T-helper 2 cell treated with Interferon-gamma antibody and Interleukin-4, amounts not matched to agents 5 μg/mL and 100 μg/mL, for 36 hours (primary cell): ENCODE measurements at regions not wholly inside any gene's neighbourhood (a gene's known extent, or its start where the extent isn't known, plus 50 kb on each side); places are given as distances from the start of the nearest gene placed in this dataset.
"Not testable (repeated sequence)": the region's sequence is repeated elsewhere in the genome, so short reads cannot be mapped to it uniquely, and the experiment has no call there.

Experiments
- DNase-seq: peaks from one replicate; pipeline ENCODE4 v3.0.0; 2021; ENCODE audit warnings: low spot score
- H3K27ac Mint-ChIP-seq: one replicate; pipeline ENCODE4 v1.8.0; 2021; ENCODE audit warnings: mild to moderate bottlenecking, mixed read lengths
- H3K27me3 Mint-ChIP-seq: one replicate; pipeline ENCODE4 v1.8.0; 2021; ENCODE audit warnings: low read depth, mixed read lengths
- H3K36me3 Mint-ChIP-seq: one replicate; pipeline ENCODE4 v1.8.0; 2021; ENCODE audit warnings: low read depth, mixed read lengths
- H3K4me1 Mint-ChIP-seq: one replicate; pipeline ENCODE4 v1.8.0; 2021; ENCODE audit warnings: low read depth, mixed read lengths
- H3K4me3 Mint-ChIP-seq: one replicate; pipeline ENCODE4 v1.8.0; 2022; ENCODE audit warnings: mild to moderate bottlenecking, moderate library complexity, mixed read lengths
- H3K9me3 Mint-ChIP-seq: one replicate; pipeline ENCODE4 v1.8.0; 2021; ENCODE audit warnings: mixed read lengths

DNA sequence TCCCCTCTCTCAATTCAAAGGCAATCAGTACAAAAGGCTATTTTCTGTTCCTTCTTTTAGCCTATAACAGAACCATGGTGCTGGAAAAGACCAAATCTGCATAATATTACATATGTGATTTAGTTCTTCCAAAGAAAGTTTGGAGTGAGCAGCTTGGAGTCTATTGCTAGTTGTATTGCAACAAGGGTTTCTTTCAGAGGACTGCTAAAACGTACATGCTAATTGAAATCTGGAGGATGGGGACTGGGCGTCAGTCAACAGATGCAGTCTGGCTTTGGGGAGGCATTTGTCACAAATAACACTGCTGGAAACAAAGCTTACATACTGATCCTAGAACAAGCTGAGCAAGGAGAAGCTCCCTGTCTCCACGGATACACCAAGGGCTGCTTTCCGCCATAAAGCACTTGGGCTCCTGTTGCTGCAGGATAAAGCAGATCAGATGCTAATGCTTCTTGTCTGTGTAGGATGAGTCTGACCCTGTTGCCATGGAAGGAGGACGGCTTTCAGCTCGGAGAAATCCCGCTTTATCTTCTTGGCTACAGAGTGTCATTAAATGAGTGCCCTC, 883.5 kb downstream of the SORCS1 start:
- Mint-ChIP-seq H3K4me3 (no peak overlapping the region), H3K4me1 (no peaks in the 10 kb centered on the region), H3K27me3 (no peaks in the 10 kb centered on the region), H3K27ac (no peak overlapping the region), H3K36me3 (no peaks in the 10 kb centered on the region), H3K9me3 (peaks cover 5% of the 10 kb centered on the region)
- DNase-seq: no peak

DNA sequence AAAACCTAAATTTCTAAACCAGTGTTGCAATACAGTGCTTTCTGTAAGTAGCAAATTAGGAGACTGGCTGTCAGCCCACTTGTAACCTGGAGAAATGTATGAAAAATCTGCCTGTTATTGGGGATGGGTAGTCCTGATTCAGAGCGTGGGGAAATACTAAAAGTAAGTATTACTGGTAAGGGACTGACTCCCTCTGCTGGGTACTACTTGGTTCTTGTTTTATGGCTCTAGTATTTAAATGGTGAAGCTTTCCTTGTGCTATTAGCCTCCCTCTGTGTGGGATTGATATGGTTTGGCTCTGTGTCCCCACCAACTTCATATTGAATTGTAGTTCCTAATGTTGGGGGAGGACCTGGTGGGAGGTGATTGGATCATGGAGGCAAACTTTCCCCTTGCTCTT, 886.1 kb downstream of the SORCS1 start:
- Mint-ChIP-seq H3K27me3 (no peaks in the 10 kb centered on the region), H3K36me3 (no peaks in the 10 kb centered on the region), H3K27ac (no peak overlapping the region), H3K9me3 (no peaks in the 10 kb centered on the region), H3K4me1 (no peaks in the 10 kb centered on the region), H3K4me3 (no peak overlapping the region)
- no peak for DNase-seq

DNA sequence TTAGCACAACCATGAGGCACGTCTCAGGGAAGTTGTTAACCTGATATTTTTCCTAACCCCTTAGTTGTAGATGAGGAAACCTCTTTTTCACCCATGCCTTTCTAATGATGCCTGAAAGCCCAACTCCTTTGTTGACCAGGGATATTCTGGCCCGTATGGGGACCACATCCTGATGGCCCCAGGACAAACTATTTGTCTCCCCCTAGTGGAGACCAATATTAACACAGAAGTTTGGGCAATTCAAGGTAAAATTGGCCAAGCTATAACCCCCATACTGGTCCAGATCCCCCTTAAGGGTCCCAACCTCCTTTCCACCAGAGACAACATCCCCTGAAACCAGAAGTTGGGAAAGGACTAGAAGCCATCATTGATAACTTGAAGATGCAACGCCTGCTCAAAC, 893.3 kb downstream of the SORCS1 start:
- H3K36me3 Mint-ChIP-seq: no peaks in the 10 kb centered on the region
- no peak for DNase-seq
- H3K4me3 Mint-ChIP-seq: no peak overlapping the region
- no peaks in the 10 kb centered on the region for H3K4me1 Mint-ChIP-seq
- H3K9me3 Mint-ChIP-seq: peaks cover 4% of the 10 kb centered on the region
- H3K27ac Mint-ChIP-seq: no peak overlapping the region
- H3K27me3 Mint-ChIP-seq: no peaks in the 10 kb centered on the region

DNA sequence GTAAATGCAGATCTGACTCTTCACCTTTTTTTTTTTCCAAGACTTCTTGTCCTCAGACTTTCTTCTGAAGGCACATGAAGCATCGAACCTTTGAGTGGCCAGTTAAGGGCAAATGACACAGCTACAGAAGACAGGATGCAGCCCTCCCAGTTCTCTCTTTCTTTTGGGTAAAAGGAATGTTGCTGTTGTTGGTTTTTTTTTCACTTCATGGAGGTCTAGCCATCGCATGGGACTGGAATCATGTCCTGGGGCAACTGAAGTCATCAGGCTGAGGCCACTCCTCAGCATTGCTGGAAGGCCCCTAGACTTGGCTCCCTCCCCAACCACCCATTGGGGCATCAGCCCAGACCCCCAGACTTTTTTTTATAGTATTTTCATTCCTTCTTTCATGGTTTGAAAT, 896.5 kb downstream of the SORCS1 start:
- Mint-ChIP-seq H3K36me3 (no peaks in the 10 kb centered on the region), H3K9me3 (peaks cover 4% of the 10 kb centered on the region), H3K27me3 (no peaks in the 10 kb centered on the region), H3K4me1 (no peaks in the 10 kb centered on the region), H3K27ac (no peak overlapping the region), H3K4me3 (no peak overlapping the region)
- no peak for DNase-seq

DNA sequence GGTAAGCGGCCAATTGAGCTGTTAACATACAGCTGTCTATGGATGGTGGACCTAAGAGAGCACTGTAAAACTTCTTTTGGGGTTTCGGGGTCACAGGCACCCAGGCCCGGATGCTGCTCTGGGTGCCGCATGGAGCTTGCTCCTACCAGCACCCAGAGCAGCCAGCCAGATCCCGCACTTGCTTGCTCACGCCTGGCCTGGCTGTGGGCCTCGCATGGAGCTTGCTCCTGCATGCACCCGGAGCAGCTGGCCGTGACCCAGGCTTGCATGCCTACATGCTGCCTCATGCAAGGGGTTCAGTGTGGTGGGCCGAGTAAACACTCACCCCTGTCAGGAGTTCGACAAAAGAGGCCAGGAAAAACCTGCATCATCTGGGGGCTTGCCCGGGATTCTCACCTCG, 896.9 kb downstream of the SORCS1 start:
- no peak overlapping the region for H3K27ac Mint-ChIP-seq
- no peaks in the 10 kb centered on the region for H3K36me3 Mint-ChIP-seq
- H3K27me3 Mint-ChIP-seq: no peaks in the 10 kb centered on the region
- peaks cover 4% of the 10 kb centered on the region for H3K9me3 Mint-ChIP-seq
- no peak for DNase-seq
- no peak overlapping the region for H3K4me3 Mint-ChIP-seq
- H3K4me1 Mint-ChIP-seq: no peaks in the 10 kb centered on the region

DNA sequence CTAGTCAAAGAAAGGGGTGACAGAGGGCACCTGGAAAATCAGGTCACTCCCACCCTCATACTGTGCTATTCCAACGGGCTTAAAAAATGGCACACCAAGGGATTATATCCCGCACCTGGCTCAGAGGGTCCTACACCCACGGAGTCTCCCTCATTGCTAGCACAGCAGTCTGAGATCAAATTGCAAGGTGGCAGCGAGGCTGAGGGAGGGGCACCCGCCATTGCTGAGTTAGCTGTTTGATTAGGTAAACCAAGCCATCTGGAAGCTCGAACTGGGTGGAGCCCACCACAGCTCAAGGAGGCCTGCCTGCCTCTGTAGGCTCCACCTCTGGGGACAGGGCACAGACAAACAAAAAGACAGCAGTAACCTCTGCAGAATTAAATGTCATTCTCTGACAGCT, 907.1 kb downstream of the SORCS1 start:
- H3K4me3 Mint-ChIP-seq, H3K27ac Mint-ChIP-seq, H3K36me3 Mint-ChIP-seq, H3K9me3 Mint-ChIP-seq, H3K4me1 Mint-ChIP-seq, DNase-seq, H3K27me3 Mint-ChIP-seq: not testable (repeated sequence)

DNA sequence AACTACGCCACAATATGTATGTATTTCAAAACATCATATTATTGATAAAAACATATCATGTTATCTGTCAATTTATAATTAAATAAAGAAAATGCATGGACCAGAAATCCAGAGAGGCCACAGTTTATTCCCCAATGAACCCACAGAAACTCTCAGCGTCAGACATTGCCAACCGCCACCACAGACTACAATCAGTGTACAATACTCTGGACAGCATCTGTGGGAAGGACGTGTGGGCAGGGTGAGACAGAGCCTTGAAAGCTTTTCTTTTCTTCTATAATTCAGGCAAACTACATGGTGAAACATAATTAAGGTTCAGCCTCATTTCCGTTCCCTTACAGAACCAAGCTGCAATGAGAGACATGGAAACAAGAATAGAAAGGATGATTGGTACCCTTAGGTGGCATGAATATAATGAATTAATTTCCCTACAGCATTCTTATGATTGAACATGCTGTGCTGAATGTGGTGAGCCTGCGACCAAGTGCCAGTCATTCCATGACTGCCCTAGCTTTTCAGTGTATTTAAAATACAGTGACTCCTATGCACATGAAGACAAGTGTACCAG, 909.3 kb downstream of the SORCS1 start:
- DNase-seq: no peak
- no peaks in the 10 kb centered on the region for H3K36me3 Mint-ChIP-seq
- H3K9me3 Mint-ChIP-seq: peaks cover 5% of the 10 kb centered on the region
- H3K27ac Mint-ChIP-seq: no peak overlapping the region
- H3K4me3 Mint-ChIP-seq: no peak overlapping the region
- no peaks in the 10 kb centered on the region for H3K4me1 Mint-ChIP-seq
- no peaks in the 10 kb centered on the region for H3K27me3 Mint-ChIP-seq

DNA sequence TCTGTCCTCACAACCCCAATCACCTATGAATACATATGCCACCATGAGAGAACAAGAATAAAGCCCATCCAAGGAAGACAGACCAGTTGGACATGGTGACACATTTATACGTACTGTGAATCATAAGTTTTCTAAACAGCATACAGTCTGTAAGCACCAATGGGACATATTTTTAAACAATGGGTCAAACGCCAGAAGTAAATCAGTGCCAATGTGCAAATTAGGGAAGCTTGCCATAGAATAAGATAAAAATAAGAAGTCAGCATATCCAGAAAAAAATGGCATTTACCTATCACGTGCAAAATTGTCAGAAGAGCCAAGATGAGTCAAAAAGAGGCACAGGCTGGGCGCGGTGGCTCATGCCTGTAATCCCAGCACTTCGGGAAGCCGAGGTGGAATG, 910.4 kb downstream of the SORCS1 start:
- Mint-ChIP-seq H3K36me3 (no peaks in the 10 kb centered on the region), H3K4me1 (no peaks in the 10 kb centered on the region), H3K4me3 (no peak overlapping the region), H3K27ac (no peak overlapping the region), H3K27me3 (no peaks in the 10 kb centered on the region), H3K9me3 (no peaks in the 10 kb centered on the region)
- DNase-seq: no peak

DNA sequence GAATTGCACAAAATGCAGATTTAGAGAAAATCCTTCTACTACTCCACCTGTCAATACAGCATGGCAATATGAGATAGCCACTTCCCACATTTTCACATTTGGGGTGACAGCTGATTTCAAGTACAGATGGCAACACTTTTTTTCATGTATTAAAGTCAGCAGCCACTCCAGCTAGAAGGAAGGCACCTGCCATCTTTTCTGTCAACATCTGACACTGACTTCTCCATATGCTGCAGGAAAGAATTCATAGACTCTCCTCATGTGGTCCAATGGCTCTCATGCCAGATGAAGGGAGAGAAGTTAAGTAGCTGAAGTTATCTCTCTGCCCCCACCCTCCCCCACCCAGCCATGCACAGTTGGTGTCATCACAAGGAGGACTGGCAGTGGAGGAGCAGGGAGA, 912.0 kb downstream of the SORCS1 start:
- no peaks in the 10 kb centered on the region for H3K4me1 Mint-ChIP-seq
- H3K4me3 Mint-ChIP-seq: no peak overlapping the region
- no peak overlapping the region for H3K27ac Mint-ChIP-seq

DNA sequence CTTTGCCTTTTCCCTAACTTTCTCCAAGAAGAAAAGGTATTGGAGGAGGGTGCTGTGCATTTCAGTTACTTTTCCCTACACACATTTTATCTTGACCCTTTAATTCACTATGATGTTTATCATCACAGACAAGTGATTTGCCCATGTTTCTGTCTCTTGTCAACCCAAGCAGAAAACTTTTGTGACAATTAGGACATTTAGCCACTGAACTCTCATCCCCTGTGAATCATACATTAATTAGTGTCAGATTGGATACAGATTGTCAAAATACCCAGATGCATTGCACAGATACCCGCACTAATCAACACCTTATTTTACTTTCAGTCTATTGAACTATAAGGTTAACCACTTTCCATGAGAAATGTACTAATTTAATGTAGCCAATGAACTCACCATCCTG, 912.9 kb downstream of the SORCS1 start:
- no peak overlapping the region for H3K4me3 Mint-ChIP-seq
- DNase-seq: no peak
- no peak overlapping the region for H3K27ac Mint-ChIP-seq
- no peaks in the 10 kb centered on the region for H3K27me3 Mint-ChIP-seq
- no peaks in the 10 kb centered on the region for H3K9me3 Mint-ChIP-seq
- H3K4me1 Mint-ChIP-seq: no peaks in the 10 kb centered on the region
- no peaks in the 10 kb centered on the region for H3K36me3 Mint-ChIP-seq

More for the DNA sequence above, 912.0 kb downstream of the SORCS1 start:
- Mint-ChIP-seq H3K9me3 (no peaks in the 10 kb centered on the region), H3K36me3 (no peaks in the 10 kb centered on the region), H3K27me3 (no peaks in the 10 kb centered on the region)
- no peak for DNase-seq

DNA sequence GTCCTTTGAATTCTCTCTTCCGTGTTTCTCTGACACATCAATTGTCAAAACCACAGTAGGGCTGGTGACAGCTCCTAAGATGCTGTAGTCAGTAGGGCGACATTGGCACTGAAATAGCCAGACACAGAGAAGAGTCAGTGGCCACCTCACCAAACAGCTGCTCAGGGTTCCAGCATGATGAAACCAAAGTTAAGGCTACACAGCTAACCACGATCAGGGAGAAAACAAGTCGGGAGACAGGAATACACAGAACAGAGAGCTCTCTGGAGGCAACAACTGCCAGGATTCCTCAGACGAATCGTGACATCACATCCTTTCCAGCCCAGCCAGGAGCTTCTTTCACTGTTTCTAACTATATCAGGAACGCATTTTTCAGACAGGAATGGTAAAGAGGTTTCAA, 922.2 kb downstream of the SORCS1 start:
- no peaks in the 10 kb centered on the region for H3K4me1 Mint-ChIP-seq
- DNase-seq: no peak
- no peak overlapping the region for H3K27ac Mint-ChIP-seq
- H3K4me3 Mint-ChIP-seq: no peak overlapping the region
- no peaks in the 10 kb centered on the region for H3K36me3 Mint-ChIP-seq
- no peaks in the 10 kb centered on the region for H3K27me3 Mint-ChIP-seq
- H3K9me3 Mint-ChIP-seq: peaks cover 4% of the 10 kb centered on the region

DNA sequence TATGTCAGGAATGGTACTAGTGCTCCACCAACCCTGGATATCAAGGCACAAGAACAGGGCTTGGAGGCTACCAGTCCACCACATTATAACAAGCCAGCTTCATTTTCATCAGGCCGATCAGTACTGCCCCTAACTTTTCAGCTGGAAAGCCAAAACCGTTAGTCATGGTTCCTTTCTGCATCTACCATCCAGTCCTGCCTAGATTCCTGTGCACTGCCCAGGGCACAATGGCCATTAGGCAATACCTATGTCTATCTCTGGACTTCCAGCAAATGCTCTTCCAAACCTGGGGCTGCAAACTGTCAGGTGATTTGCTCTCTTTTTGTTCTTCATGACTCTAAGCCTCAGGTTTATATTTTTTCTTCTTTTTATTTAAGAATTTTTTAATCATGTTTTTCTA, 937.7 kb downstream of the SORCS1 start:
- Mint-ChIP-seq H3K9me3 (no peaks in the 10 kb centered on the region), H3K27me3 (no peaks in the 10 kb centered on the region)

DNA sequence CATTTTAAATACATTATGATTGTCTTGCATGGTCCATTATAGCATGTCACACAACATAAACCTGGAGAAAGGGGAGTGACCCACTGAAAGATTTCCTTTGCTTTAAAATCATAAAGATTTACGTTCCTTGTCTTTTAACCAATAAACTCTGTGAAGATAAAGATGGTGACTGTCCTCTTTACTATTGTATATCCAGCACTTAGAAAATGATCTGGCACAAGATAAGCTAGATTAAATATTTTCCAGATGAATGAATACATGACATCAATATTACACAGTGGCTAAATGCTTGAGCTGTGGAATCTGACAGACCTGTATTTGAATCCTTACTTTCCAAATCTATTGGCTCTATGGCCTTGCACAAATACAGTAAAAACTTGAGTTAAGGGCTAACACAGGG, 938.4 kb downstream of the SORCS1 start:
- Mint-ChIP-seq H3K4me1 (no peaks in the 10 kb centered on the region), H3K9me3 (peaks cover 1% of the 10 kb centered on the region), H3K36me3 (no peaks in the 10 kb centered on the region), H3K4me3 (no peak overlapping the region), H3K27ac (no peak overlapping the region), H3K27me3 (no peaks in the 10 kb centered on the region)
- no peak for DNase-seq

More for the DNA sequence above, 937.7 kb downstream of the SORCS1 start:
- no peak overlapping the region for H3K27ac Mint-ChIP-seq
- H3K4me3 Mint-ChIP-seq: no peak overlapping the region
- no peaks in the 10 kb centered on the region for H3K36me3 Mint-ChIP-seq
- H3K4me1 Mint-ChIP-seq: no peaks in the 10 kb centered on the region
- no peak for DNase-seq

DNA sequence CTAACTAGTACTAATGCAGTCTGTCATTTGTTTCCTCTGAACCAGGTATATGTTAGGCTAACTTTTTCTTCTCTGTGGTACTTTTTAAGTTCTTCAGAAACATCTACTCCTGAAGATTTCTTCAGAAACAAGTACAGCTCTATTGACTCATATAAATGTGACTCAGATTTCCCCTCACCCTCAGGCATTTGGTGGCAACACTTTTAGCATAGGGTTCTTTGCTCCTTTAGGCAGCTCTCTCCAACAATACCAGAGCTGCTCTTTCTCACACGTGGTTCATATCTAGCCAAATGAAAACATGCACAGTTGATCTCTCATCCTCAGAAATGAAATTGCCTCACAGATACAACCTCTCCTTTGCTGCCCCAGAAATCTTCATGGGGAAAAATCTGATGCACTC, 939.8 kb downstream of the SORCS1 start:
- Mint-ChIP-seq H3K27ac (no peak overlapping the region), H3K36me3 (no peaks in the 10 kb centered on the region), H3K4me1 (no peaks in the 10 kb centered on the region), H3K27me3 (no peaks in the 10 kb centered on the region), H3K4me3 (no peak overlapping the region), H3K9me3 (peaks cover 4% of the 10 kb centered on the region)
- DNase-seq: no peak

DNA sequence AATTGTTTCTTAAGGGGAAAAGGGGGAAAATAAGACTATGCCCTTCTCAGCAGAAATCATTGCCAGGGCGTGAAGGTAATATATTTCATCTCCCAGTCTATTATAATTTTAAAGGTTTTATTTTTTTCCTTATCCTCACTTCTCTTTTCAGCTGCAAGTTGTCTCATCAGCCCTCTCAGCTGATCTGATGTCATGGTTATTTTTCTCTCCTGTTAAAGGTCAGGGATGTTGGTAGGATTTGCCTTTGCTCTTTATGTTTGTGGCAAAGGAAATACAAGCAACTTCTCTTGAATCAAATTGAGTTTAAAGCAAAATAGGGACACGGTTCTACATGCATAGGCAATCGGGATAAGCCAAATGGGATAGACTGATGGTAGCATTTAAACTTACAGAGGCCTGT, 946.9 kb downstream of the SORCS1 start:
- Mint-ChIP-seq H3K27me3 (no peaks in the 10 kb centered on the region), H3K4me1 (no peaks in the 10 kb centered on the region), H3K36me3 (no peaks in the 10 kb centered on the region), H3K27ac (no peak overlapping the region), H3K9me3 (peaks cover 4% of the 10 kb centered on the region), H3K4me3 (no peak overlapping the region)
- DNase-seq: no peak
